ENCODE measurements at regions not wholly inside any gene's neighbourhood (a gene's known extent, or its start where the extent isn't known, plus 50 kb on each side); places are given as distances from the start of the nearest gene placed in this dataset.

- peaks cover 45% of the 10 kb centered on the region for H3K9me3 Mint-ChIP-seq (ENCODE audit: unreplicated experiment)
- H3K36me3 Mint-ChIP-seq (ENCODE audit: insufficient read depth, unreplicated experiment) = no peaks in the 10 kb centered on the region
- intact Hi-C loops (cut with micrococcal nuclease) = no loop called here
- TF ChIP-seq CTCF (IDR thresholded peaks at IDR 0.05; ENCODE audit: unreplicated experiment) = no peak
- peak; percentile 48 for DNase-seq (ENCODE audit: unreplicated experiment)
- CTCF ChIA-PET = no interaction called here
- POLR2A ChIA-PET = no interaction called here
- no peak overlapping the region for H3K4me3 Mint-ChIP-seq (ENCODE audit: unreplicated experiment)
- no TSS peak for BruUV-seq (replicated peaks)
- H3K4me1 Mint-ChIP-seq (ENCODE audit: insufficient read depth, unreplicated experiment) = no peaks in the 10 kb centered on the region
- no peaks in the 10 kb centered on the region for H3K27me3 Mint-ChIP-seq (ENCODE audit: insufficient read depth, unreplicated experiment)
- no peak overlapping the region for H3K27ac Mint-ChIP-seq (ENCODE audit: low read depth, unreplicated experiment)
Observed at GRCh38 chr11:21625982-21626381, 566.9 kb upstream of the ANO5 start.

GRCh38 chr11:21628641-21629040, 564.2 kb upstream of the ANO5 start:
- Mint-ChIP-seq H3K27me3 (ENCODE audit: insufficient read depth, unreplicated experiment) (no peaks in the 10 kb centered on the region), H3K27ac (ENCODE audit: low read depth, unreplicated experiment) (no peak overlapping the region), H3K9me3 (ENCODE audit: unreplicated experiment) (peaks cover 61% of the 10 kb centered on the region), H3K36me3 (ENCODE audit: insufficient read depth, unreplicated experiment) (no peaks in the 10 kb centered on the region), H3K4me3 (ENCODE audit: unreplicated experiment) (no peak overlapping the region), H3K4me1 (ENCODE audit: insufficient read depth, unreplicated experiment) (no peaks in the 10 kb centered on the region)
- TF ChIP-seq CTCF (IDR thresholded peaks at IDR 0.05; ENCODE audit: unreplicated experiment) = no peak
- BruUV-seq (replicated peaks) = no TSS peak
- no peak for DNase-seq (ENCODE audit: unreplicated experiment)
- ChIA-PET CTCF (interaction anchor here (0.6 kb wide), 1 partner anchor 482 kb away, joined by 3 read pairs; no protein-coding TSS in a partner anchor), POLR2A (interaction anchor here (0.7 kb wide), 1 partner anchor 66 kb away, joined by 3 read pairs; no protein-coding TSS in a partner anchor)
- intact Hi-C loops (cut with micrococcal nuclease) = no loop called here

GRCh38 chr11:21630934-21631478, 561.9 kb upstream of the ANO5 start:
- no peak for TF ChIP-seq CTCF (IDR thresholded peaks at IDR 0.05; ENCODE audit: unreplicated experiment)
- Mint-ChIP-seq H3K36me3 (ENCODE audit: insufficient read depth, unreplicated experiment) (no peaks in the 10 kb centered on the region), H3K27me3 (ENCODE audit: insufficient read depth, unreplicated experiment) (no peaks in the 10 kb centered on the region), H3K4me1 (ENCODE audit: insufficient read depth, unreplicated experiment) (no peaks in the 10 kb centered on the region), H3K4me3 (ENCODE audit: unreplicated experiment) (no peak overlapping the region), H3K9me3 (ENCODE audit: unreplicated experiment) (peaks cover 46% of the 10 kb centered on the region), H3K27ac (ENCODE audit: low read depth, unreplicated experiment) (no peak overlapping the region)
- DNase-seq (ENCODE audit: unreplicated experiment) = no peak
- no TSS peak for BruUV-seq (replicated peaks)
- CTCF ChIA-PET = no interaction called here
- POLR2A ChIA-PET = no interaction called here
- intact Hi-C loops (cut with micrococcal nuclease) = no loop called here

GRCh38 chr11:21631991-21632390, 560.9 kb upstream of the ANO5 start:
- no peak overlapping the region for H3K4me3 Mint-ChIP-seq (ENCODE audit: unreplicated experiment)
- no peak overlapping the region for H3K27ac Mint-ChIP-seq (ENCODE audit: low read depth, unreplicated experiment)
- ChIA-PET POLR2A (no interaction called here), CTCF (no interaction called here)
- no peaks in the 10 kb centered on the region for H3K36me3 Mint-ChIP-seq (ENCODE audit: insufficient read depth, unreplicated experiment)
- no TSS peak for BruUV-seq (replicated peaks)
- TF ChIP-seq CTCF (IDR thresholded peaks at IDR 0.05; ENCODE audit: unreplicated experiment) = no peak
- H3K27me3 Mint-ChIP-seq (ENCODE audit: insufficient read depth, unreplicated experiment) = no peaks in the 10 kb centered on the region
- H3K9me3 Mint-ChIP-seq (ENCODE audit: unreplicated experiment) = peaks cover 44% of the 10 kb centered on the region
- no peak for DNase-seq (ENCODE audit: unreplicated experiment)
- intact Hi-C loops (cut with micrococcal nuclease) = no loop called here
- no peaks in the 10 kb centered on the region for H3K4me1 Mint-ChIP-seq (ENCODE audit: insufficient read depth, unreplicated experiment)
